ENCODE measurements at regions not wholly inside any gene's neighbourhood (a gene's known extent, or its start where the extent isn't known, plus 50 kb on each side); places are given as distances from the start of the nearest gene placed in this dataset.

DNA sequence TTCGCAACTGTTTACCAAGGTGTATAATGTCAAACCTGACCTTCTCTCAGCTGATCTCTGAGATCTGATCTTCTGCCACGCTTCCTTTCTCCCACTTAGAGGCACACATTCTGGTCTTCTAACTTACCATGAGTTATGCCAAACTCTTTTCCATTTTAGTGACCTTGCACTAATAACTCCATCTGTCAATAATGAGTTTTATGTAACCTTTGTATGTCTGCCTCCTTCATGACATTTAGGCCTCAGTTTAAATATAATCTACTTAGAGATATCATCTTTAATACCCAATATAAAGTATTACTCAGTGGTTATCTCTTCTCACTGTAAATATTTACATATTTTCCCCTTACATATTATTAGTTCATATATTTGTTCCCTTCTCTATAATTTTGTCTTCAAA lies 827.5 kb upstream of the PCDH20 start:
- H3K4me3 ChIP-seq (ENCODE audit: low read length), result no peak overlapping the region
- Mint-ChIP-seq H3K4me1 (ENCODE audit: low read depth) (no peaks in the 10 kb centered on the region), H3K27ac (no peak overlapping the region), H3K4me3 (no peak overlapping the region), H3K36me3 (ENCODE audit: low read depth) (no peaks in the 10 kb centered on the region), H3K27me3 (no peaks in the 10 kb centered on the region), H3K9me3 (peaks cover 5% of the 10 kb centered on the region)
- no peak overlapping the region for H3K27ac ChIP-seq (ENCODE audit: low read depth in 1 of 2, low read length in 2 of 2)
- TF ChIP-seq, protein P1, sequence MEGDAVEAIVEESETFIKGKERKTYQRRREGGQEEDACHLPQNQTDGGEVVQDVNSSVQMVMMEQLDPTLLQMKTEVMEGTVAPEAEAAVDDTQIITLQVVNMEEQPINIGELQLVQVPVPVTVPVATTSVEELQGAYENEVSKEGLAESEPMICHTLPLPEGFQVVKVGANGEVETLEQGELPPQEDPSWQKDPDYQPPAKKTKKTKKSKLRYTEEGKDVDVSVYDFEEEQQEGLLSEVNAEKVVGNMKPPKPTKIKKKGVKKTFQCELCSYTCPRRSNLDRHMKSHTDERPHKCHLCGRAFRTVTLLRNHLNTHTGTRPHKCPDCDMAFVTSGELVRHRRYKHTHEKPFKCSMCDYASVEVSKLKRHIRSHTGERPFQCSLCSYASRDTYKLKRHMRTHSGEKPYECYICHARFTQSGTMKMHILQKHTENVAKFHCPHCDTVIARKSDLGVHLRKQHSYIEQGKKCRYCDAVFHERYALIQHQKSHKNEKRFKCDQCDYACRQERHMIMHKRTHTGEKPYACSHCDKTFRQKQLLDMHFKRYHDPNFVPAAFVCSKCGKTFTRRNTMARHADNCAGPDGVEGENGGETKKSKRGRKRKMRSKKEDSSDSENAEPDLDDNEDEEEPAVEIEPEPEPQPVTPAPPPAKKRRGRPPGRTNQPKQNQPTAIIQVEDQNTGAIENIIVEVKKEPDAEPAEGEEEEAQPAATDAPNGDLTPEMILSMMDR (IDR thresholded peaks at IDR 0.05), result no peak
- H3K9me3 ChIP-seq (ENCODE audit: control insufficient read depth in 1 of 2, insufficient read depth in 1 of 2, low read length in 2 of 2), result no peaks in the 10 kb centered on the region
- ChIA-PET POLR2A (no interaction called here), CTCF (no interaction called here)
- ATAC-seq (ENCODE audit: poor library complexity) (no peak), DNase-seq (no peak)
- intact Hi-C loops (cut with DNase I, micrococcal nuclease), result no loop called here
- H3K36me3 ChIP-seq (ENCODE audit: insufficient read depth, low read length), result no peaks in the 10 kb centered on the region
- H3K4me1 ChIP-seq (ENCODE audit: insufficient read depth, low read length), result no peaks in the 10 kb centered on the region
- H3K27me3 ChIP-seq (ENCODE audit: control insufficient read depth in 1 of 2, insufficient read depth in 2 of 2, low read length in 2 of 2), result no peaks in the 10 kb centered on the region

DNA sequence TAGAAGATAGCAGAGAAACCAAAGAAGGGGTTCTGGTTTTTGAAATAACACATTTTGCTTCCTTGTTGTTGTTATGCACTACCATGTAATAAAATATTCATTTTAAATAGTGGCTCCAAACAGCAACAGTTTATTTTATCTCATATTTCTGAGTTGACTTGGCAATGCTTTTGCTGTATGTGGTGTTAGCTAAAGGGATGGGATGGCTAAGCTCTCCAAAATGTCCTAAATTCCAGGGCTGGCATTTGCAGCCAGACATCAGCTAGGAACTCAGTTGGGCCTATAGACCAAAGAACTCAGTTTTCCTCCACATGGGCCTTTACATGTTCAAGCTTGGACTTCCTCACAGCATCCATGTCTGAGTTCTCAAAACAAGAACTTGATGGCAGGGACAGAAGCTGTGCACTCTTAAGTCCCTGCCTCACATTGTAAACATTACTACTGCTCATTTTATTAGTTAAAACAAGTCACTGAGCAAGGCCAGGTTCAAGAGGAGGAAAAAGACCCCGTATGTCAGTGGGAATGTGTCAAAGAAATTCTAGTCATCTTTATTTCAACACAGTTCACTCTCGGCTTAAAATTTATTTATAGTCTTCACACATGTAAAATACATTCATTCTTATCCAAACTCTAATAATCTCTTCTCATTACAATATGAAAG lies 819.3 kb upstream of the PCDH20 start:
- Histone ChIP-seq H3K4me1 (ENCODE audit: insufficient read depth, low read length) (no peaks in the 10 kb centered on the region), H3K36me3 (ENCODE audit: insufficient read depth, low read length) (no peaks in the 10 kb centered on the region), H3K9me3 (ENCODE audit: control insufficient read depth in 1 of 2, insufficient read depth in 1 of 2, low read length in 2 of 2) (peaks cover 0 to 5% of the 10 kb centered on the region in 2 experiments), H3K4me3 (ENCODE audit: low read length) (no peak overlapping the region), H3K27me3 (ENCODE audit: control insufficient read depth in 1 of 2, insufficient read depth in 2 of 2, low read length in 2 of 2) (no peaks in the 10 kb centered on the region), H3K27ac (ENCODE audit: low read depth in 1 of 2, low read length in 2 of 2) (no peak overlapping the region)
- no peaks in the 10 kb centered on the region for H3K4me1 Mint-ChIP-seq (ENCODE audit: low read depth)
- H3K4me3 Mint-ChIP-seq, result no peak overlapping the region
- POLR2A ChIA-PET, result no interaction called here
- DNase-seq (no peak), ATAC-seq (ENCODE audit: poor library complexity) (no peak)
- no peaks in the 10 kb centered on the region for H3K27me3 Mint-ChIP-seq
- intact Hi-C loops (cut with DNase I, micrococcal nuclease), result no loop called here
- CTCF ChIA-PET, result no interaction called here
- peaks cover 2% of the 10 kb centered on the region for H3K9me3 Mint-ChIP-seq
- no peak overlapping the region for H3K27ac Mint-ChIP-seq
- TF ChIP-seq, protein P1 (IDR thresholded peaks at IDR 0.05), result no peak
- H3K36me3 Mint-ChIP-seq (ENCODE audit: low read depth), result no peaks in the 10 kb centered on the region

DNA sequence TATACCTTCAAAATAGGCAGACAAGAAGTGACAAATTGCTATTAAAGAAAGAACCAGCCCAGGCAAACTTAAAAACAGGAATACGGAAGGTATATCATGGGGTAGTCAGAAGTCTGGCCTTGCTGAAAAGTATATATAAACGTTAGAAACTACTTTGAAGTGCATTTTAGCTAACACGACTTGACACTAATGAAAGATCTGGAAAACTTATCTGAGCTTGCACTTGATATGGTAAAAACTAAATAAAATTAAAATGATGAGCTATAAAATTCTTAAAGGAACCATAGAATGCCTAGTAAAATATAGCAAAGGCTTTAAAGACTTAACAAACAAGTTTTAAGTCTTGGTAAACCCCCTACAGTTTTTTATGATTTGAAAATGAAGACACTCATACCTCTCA lies 795.3 kb upstream of the PCDH20 start:
- CTCF ChIA-PET, result interaction anchor here (1.2 kb wide), 1 partner anchor 9 kb away, joined by 3 read pairs; no protein-coding TSS in a partner anchor
- intact Hi-C loops (cut with DNase I, micrococcal nuclease), result no loop called here

More for the DNA sequence above, 795.3 kb upstream of the PCDH20 start:
- TF ChIP-seq, protein P1 (IDR thresholded peaks at IDR 0.05), result no peak
- Histone ChIP-seq H3K9me3 (ENCODE audit: control insufficient read depth in 1 of 2, insufficient read depth in 1 of 2, low read length in 2 of 2) (peaks cover 0 to 12% of the 10 kb centered on the region in 2 experiments), H3K4me3 (ENCODE audit: low read length) (no peak overlapping the region), H3K36me3 (ENCODE audit: insufficient read depth, low read length) (no peaks in the 10 kb centered on the region), H3K27me3 (ENCODE audit: control insufficient read depth in 1 of 2, insufficient read depth in 2 of 2, low read length in 2 of 2) (no peaks in the 10 kb centered on the region), H3K27ac (ENCODE audit: low read depth in 1 of 2, low read length in 2 of 2) (no peak overlapping the region), H3K4me1 (ENCODE audit: insufficient read depth, low read length) (no peaks in the 10 kb centered on the region)
- Mint-ChIP-seq H3K36me3 (ENCODE audit: low read depth) (no peaks in the 10 kb centered on the region), H3K4me1 (ENCODE audit: low read depth) (no peaks in the 10 kb centered on the region), H3K27ac (no peak overlapping the region), H3K9me3 (peaks cover 9% of the 10 kb centered on the region), H3K4me3 (no peak overlapping the region), H3K27me3 (no peaks in the 10 kb centered on the region)
- no peak for DNase-seq
- no peak for ATAC-seq (ENCODE audit: poor library complexity)
- POLR2A ChIA-PET, result no interaction called here
